ENCODE measurements at regions not wholly inside any gene's neighbourhood (a gene's known extent, or its start where the extent isn't known, plus 50 kb on each side); places are given as distances from the start of the nearest gene placed in this dataset.

GRCh38 chr5:158275511-158275910 lies 416.6 kb upstream of the CLINT1 start:
- intact Hi-C loops (cut with micrococcal nuclease; ENCODE audit: unreplicated experiment) = no loop called here
- POLR2A ChIA-PET = no interaction called here
- Histone ChIP-seq H3K4me3 (replicated peaks in 1 of 3; ENCODE audit: insufficient read depth in 1 of 3, low read depth in 2 of 3, low read length in 3 of 3) (no peak overlapping the region), H3K27me3 (ENCODE audit: control insufficient read depth in 1 of 2, insufficient read depth in 2 of 2, low read length in 2 of 2) (no peaks in the 10 kb centered on the region), H3K4me1 (ENCODE audit: insufficient read depth, low read length) (no peaks in the 10 kb centered on the region), H3K27ac (ENCODE audit: extremely low read length, insufficient read depth, low read length) (no peak overlapping the region), H3K4me2 (ENCODE audit: low read depth, low read length) (no peak overlapping the region), H3K9me3 (ENCODE audit: low read length) (no peaks in the 10 kb centered on the region), H2AFZ (ENCODE audit: low read length) (no peak overlapping the region), H3K9ac (ENCODE audit: insufficient read depth, low read depth, low read length) (no peak overlapping the region), H4K20me1 (ENCODE audit: insufficient read depth, low read length) (no peaks in the 10 kb centered on the region), H3K79me2 (ENCODE audit: insufficient read depth, low read length) (no peaks in the 10 kb centered on the region), H3K36me3 (replicated peaks in 1 of 2; ENCODE audit: control insufficient read depth in 1 of 2, insufficient read depth in 2 of 2, low read length in 2 of 2) (no peaks in the 10 kb centered on the region)
- BruUV-seq (replicated peaks) = no TSS peak
- CTCF ChIA-PET (ENCODE audit: low intra/inter-chr PET ratio, low total read pairs) = no interaction called here
- no peak for ATAC-seq
- WGBS (ENCODE audit: low lambda C conversion rate) = 25% methylated on average over 4 of the region's 6 CpGs
- FAIRE-seq = no peak
- in situ Hi-C loops (cut with HindIII; ENCODE audit: extremely low pct_ligation_motif_present, low pct_unique_long_range_greater_than_20kb) = no loop called here
- TF ChIP-seq ZNF788 (CRISPR knock-in tag; IDR thresholded peaks at IDR 0.05; ENCODE audit: borderline replicate concordance) (no peak), ZNF296 (CRISPR knock-in tag; conservative IDR thresholded peaks at IDR 0.05) (no peak), MXD3 (CRISPR knock-in tag; IDR thresholded peaks at IDR 0.05) (no peak), ETV6 (CRISPR knock-in tag; conservative IDR thresholded peaks at IDR 0.05) (no peak), RAD21 (CRISPR knock-in tag; IDR thresholded peaks at IDR 0.05) (no peak), ZFP62 (CRISPR knock-in tag; IDR thresholded peaks at IDR 0.05) (no peak), ZNF678 (CRISPR knock-in tag; IDR thresholded peaks at IDR 0.05) (no peak), KAT2B (IDR thresholded peaks at IDR 0.05; ENCODE audit: borderline replicate concordance, low read depth, low read length) (no peak), ZNF20 (CRISPR knock-in tag; IDR thresholded peaks at IDR 0.05) (no peak), HOMEZ (CRISPR knock-in tag; IDR thresholded peaks at IDR 0.05; ENCODE audit: low read depth) (no peak), ZNF570 (CRISPR knock-in tag; IDR thresholded peaks at IDR 0.05; ENCODE audit: borderline replicate concordance) (no peak), LRRFIP1 (CRISPR knock-in tag; conservative IDR thresholded peaks at IDR 0.05) (no peak), ZSCAN29 (CRISPR knock-in tag; conservative IDR thresholded peaks at IDR 0.05) (no peak), HMGXB3 (CRISPR knock-in tag; IDR thresholded peaks at IDR 0.05; ENCODE audit: borderline replicate concordance) (no peak), THYN1 (CRISPR knock-in tag; IDR thresholded peaks at IDR 0.05; ENCODE audit: borderline replicate concordance, low read depth) (no peak), MXD4 (CRISPR knock-in tag; IDR thresholded peaks at IDR 0.05) (no peak), KDM6A (CRISPR knock-in tag; IDR thresholded peaks at IDR 0.05; ENCODE audit: low read depth) (no peak)
- DNase-seq (ENCODE audit: low spot score) = no peak
